ENCODE measurements at regions not wholly inside any gene's neighbourhood (a gene's known extent, or its start where the extent isn't known, plus 50 kb on each side); places are given as distances from the start of the nearest gene placed in this dataset.

- Histone ChIP-seq H3K4me2 (ENCODE audit: low read depth, low read length, poor library complexity, severe bottlenecking) (no peak overlapping the region), H3K79me2 (ENCODE audit: insufficient read depth, low read length) (no peaks in the 10 kb centered on the region), H4K20me1 (ENCODE audit: low read depth, low read length) (no peaks in the 10 kb centered on the region), H2AFZ (ENCODE audit: low read depth, low read length, severe bottlenecking) (no peak overlapping the region), H3K4me3 (ENCODE audit: insufficient read depth, low read length, poor library complexity, severe bottlenecking) (no peak overlapping the region), H3K27me3 (ENCODE audit: low read length) (no peaks in the 10 kb centered on the region), H3F3A (ENCODE audit: insufficient read depth) (no peaks in the 10 kb centered on the region), H3K36me3 (ENCODE audit: low read length) (no peaks in the 10 kb centered on the region), H3K9me3 (ENCODE audit: insufficient read depth, low read length) (no peaks in the 10 kb centered on the region), H3K9ac (ENCODE audit: low read length) (no peak overlapping the region), H3K9me2 (replicated peaks; ENCODE audit: insufficient read depth, low read length) (no peaks in the 10 kb centered on the region), H3K27ac (ENCODE audit: low read depth, low read length) (no peak overlapping the region)
- TF ChIP-seq EZH2phosphoT487 (conservative IDR thresholded peaks at IDR 0.05; ENCODE audit: low read length): no peak
- no peak for TF ChIP-seq CTCF (IDR thresholded peaks at IDR 0.05; ENCODE audit: insufficient read depth, low read length, poor library complexity, severe bottlenecking)
Observed at GRCh38 chr16:52957199-52957598, 95.5 kb downstream of the CHD9NB start.

GRCh38 chr16:52956044-52956443 is 96.7 kb downstream of the CHD9NB start:
- H3K79me2 ChIP-seq (ENCODE audit: insufficient read depth, low read length): no peaks in the 10 kb centered on the region
- no peaks in the 10 kb centered on the region for H4K20me1 ChIP-seq (ENCODE audit: low read depth, low read length)
- TF ChIP-seq CTCF (IDR thresholded peaks at IDR 0.05; ENCODE audit: insufficient read depth, low read length, poor library complexity, severe bottlenecking): no peak
- TF ChIP-seq EZH2phosphoT487 (conservative IDR thresholded peaks at IDR 0.05; ENCODE audit: low read length): no peak
- H3K36me3 ChIP-seq (ENCODE audit: low read length): no peaks in the 10 kb centered on the region
- no peaks in the 10 kb centered on the region for H3K9me2 ChIP-seq (replicated peaks; ENCODE audit: insufficient read depth, low read length)
- no peak overlapping the region for H3K27ac ChIP-seq (ENCODE audit: low read depth, low read length)
- no peaks in the 10 kb centered on the region for H3K9me3 ChIP-seq (ENCODE audit: insufficient read depth, low read length)
- no peak overlapping the region for H3K9ac ChIP-seq (ENCODE audit: low read length)
- H3K27me3 ChIP-seq (ENCODE audit: low read length): no peaks in the 10 kb centered on the region
- H2AFZ ChIP-seq (ENCODE audit: low read depth, low read length, severe bottlenecking): no peak overlapping the region
- no peaks in the 10 kb centered on the region for H3F3A ChIP-seq (ENCODE audit: insufficient read depth)
- H3K4me3 ChIP-seq (ENCODE audit: insufficient read depth, low read length, poor library complexity, severe bottlenecking): no peak overlapping the region
- H3K4me2 ChIP-seq (ENCODE audit: low read depth, low read length, poor library complexity, severe bottlenecking): no peak overlapping the region

DNA sequence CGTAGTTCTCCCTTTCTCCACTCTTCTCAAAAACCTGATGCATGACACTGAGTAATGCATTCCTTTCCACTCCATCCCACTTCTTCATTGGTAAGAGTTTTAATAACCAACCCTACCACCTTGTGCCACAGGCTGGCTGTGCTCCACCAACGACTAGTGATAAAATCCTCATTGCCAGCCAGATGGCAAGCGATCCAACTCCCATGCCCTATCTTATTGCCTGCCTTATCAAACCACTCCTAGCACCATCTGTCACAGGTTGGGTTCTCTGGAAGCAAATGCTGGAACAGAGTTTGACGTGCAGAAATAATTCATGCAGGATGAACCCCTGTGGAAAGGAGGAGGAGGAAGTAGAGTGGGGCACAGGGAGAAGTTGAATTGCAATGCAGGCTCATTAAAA is 99.5 kb downstream of the CHD9NB start:
- no peak overlapping the region for H3K4me3 ChIP-seq (ENCODE audit: insufficient read depth, low read length, poor library complexity, severe bottlenecking)
- H3K9ac ChIP-seq (ENCODE audit: low read length): no peak overlapping the region
- no peaks in the 10 kb centered on the region for H3K79me2 ChIP-seq (ENCODE audit: insufficient read depth, low read length)
- no peaks in the 10 kb centered on the region for H4K20me1 ChIP-seq (ENCODE audit: low read depth, low read length)
- no peak for TF ChIP-seq EZH2phosphoT487 (conservative IDR thresholded peaks at IDR 0.05; ENCODE audit: low read length)
- no peak for TF ChIP-seq CTCF (IDR thresholded peaks at IDR 0.05; ENCODE audit: insufficient read depth, low read length, poor library complexity, severe bottlenecking)
- H3K27ac ChIP-seq (ENCODE audit: low read depth, low read length): no peak overlapping the region
- H3K9me3 ChIP-seq (ENCODE audit: insufficient read depth, low read length): no peaks in the 10 kb centered on the region
- no peaks in the 10 kb centered on the region for H3K9me2 ChIP-seq (replicated peaks; ENCODE audit: insufficient read depth, low read length)
- no peaks in the 10 kb centered on the region for H3K27me3 ChIP-seq (ENCODE audit: low read length)
- no peak overlapping the region for H2AFZ ChIP-seq (ENCODE audit: low read depth, low read length, severe bottlenecking)
- H3K36me3 ChIP-seq (ENCODE audit: low read length): no peaks in the 10 kb centered on the region
- no peaks in the 10 kb centered on the region for H3F3A ChIP-seq (ENCODE audit: insufficient read depth)
- H3K4me2 ChIP-seq (ENCODE audit: low read depth, low read length, poor library complexity, severe bottlenecking): no peak overlapping the region

GRCh38 chr16:52948946-52949345 is 103.8 kb downstream of the CHD9NB start:
- H3K4me3 ChIP-seq (ENCODE audit: insufficient read depth, low read length, poor library complexity, severe bottlenecking): no peak overlapping the region
- H2AFZ ChIP-seq (ENCODE audit: low read depth, low read length, severe bottlenecking): no peak overlapping the region
- no peaks in the 10 kb centered on the region for H3K79me2 ChIP-seq (ENCODE audit: insufficient read depth, low read length)
- H3K4me2 ChIP-seq (ENCODE audit: low read depth, low read length, poor library complexity, severe bottlenecking): no peak overlapping the region
- no peaks in the 10 kb centered on the region for H3F3A ChIP-seq (ENCODE audit: insufficient read depth)
- no peak overlapping the region for H3K9ac ChIP-seq (ENCODE audit: low read length)
- H3K27me3 ChIP-seq (ENCODE audit: low read length): no peaks in the 10 kb centered on the region
- no peak overlapping the region for H3K27ac ChIP-seq (ENCODE audit: low read depth, low read length)
- no peaks in the 10 kb centered on the region for H3K9me2 ChIP-seq (replicated peaks; ENCODE audit: insufficient read depth, low read length)
- H4K20me1 ChIP-seq (ENCODE audit: low read depth, low read length): no peaks in the 10 kb centered on the region
- no peak for TF ChIP-seq EZH2phosphoT487 (conservative IDR thresholded peaks at IDR 0.05; ENCODE audit: low read length)
- TF ChIP-seq CTCF (IDR thresholded peaks at IDR 0.05; ENCODE audit: insufficient read depth, low read length, poor library complexity, severe bottlenecking): no peak
- H3K9me3 ChIP-seq (ENCODE audit: insufficient read depth, low read length): no peaks in the 10 kb centered on the region
- H3K36me3 ChIP-seq (ENCODE audit: low read length): no peaks in the 10 kb centered on the region

Measured in SU-DHL-6 (cell line).